CD4-positive, alpha-beta T cell treated with Interleukin-15 for 4 hours (primary cell): ENCODE measurements at regions not wholly inside any gene's neighbourhood (a gene's known extent, or its start where the extent isn't known, plus 50 kb on each side); places are given as distances from the start of the nearest gene placed in this dataset.

ENCODE experiments used
- DNase-seq: peaks from one replicate; pipeline ENCODE4 v3.0.0-alpha.2; 2020; ENCODE audit warnings: low spot score

GRCh38 chr4:60019180-60019579, 1180.9 kb upstream of the ADGRL3 start:
- DNase-seq = no peak

DNA sequence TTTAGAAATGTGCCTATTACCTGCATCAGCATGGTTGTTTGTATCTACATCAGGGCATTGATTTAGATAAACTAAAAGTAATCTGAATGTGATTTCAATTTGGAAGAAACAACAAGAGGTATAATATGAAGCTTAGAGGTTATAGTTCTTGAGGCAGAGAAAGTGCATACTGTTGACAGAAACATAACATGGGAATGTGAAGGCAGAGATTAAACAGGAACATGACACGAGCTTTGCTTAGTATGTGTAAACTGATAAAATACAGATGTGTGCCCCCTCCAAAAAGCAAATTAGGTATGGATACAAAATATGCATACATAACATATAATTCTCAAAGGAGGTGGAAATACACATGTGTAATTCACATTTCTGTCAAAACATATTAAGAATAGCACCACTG, 1180.2 kb upstream of the ADGRL3 start:
- no peak for DNase-seq

DNA sequence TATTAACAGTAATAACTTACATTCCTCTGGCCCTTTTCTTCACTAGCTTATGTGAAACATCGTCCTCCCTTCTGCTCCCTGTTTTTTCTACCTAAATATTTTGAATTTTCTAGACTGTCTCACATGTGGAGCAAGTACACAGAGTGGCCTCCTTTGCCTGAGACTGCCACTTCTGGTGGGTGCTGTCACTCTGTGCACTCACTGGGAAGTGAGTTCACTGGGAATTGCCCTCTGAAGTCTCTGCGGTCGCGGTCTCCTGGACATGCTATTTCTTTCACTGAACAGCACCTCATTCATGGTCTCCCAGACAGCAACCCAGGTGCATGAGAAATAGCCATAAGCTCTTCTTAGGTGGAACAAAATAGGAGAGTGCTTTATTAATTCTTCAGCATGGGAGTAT, 1179.7 kb upstream of the ADGRL3 start:
- no peak for DNase-seq

DNA sequence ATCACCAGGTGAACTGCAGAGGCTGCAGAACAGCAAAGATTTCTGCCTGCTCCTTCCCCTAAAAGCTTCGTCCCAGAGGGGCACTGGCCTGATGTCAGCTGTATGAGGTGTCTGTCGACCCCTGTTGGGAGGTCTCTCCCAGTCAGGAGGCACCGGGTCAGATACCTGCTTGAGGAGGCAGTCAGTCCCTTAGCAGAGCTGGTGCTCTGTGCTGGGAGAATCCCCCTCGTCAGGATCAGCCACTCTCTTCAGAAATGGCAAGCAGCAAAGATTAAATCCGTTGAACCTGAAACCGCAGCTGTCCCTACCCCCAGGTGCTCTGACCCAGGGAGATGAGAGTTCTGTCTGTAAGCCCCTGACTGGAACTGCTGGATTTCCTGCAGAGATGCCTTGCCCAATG, 1166.3 kb upstream of the ADGRL3 start:
- no peak for DNase-seq

DNA sequence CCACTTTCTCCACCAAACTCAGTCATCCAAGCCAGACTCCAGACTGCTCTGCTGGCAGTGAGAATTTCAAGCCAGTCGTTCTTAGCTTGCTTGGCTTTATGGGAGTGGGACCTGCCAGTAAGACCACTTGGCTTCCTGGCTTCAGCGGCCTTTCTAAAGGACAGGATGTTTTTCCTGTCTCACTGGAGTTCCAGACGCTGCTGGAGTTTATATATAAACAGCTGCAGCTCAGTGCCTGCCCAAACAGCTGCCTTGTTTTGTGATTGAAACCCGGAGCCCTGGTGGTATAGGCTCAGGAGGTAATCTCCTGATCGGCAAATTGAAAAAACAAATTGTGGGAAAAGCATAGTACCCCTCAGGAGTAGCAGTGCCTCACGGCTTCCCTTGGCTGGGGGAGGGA, 1165.8 kb upstream of the ADGRL3 start:
- DNase-seq = no peak

- DNase-seq = no peak
Measured at GRCh38 chr4:60039908-60040307, 1160.2 kb upstream of the ADGRL3 start.

GRCh38 chr4:60042231-60042652, 1157.9 kb upstream of the ADGRL3 start:
- no peak for DNase-seq

DNA sequence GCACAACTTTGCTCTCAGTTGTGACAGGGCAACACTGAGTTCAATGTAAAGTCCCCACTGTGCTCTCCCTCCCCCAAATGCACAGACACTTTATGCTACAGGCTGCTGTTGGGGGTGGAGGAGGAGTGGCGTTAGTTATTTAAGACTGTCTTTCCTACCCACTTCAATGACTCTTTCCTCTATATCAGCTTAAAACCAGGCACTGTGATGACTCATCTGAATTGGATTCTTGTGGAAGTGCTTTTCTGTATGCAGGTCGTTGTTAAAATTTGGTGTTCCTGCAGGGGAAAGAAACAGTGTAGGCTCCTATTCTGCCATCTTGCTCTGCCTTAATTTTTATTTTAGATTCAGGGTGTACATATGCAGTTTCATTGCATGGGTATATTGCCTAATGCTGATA, 1157.2 kb upstream of the ADGRL3 start:
- DNase-seq = no peak

DNA sequence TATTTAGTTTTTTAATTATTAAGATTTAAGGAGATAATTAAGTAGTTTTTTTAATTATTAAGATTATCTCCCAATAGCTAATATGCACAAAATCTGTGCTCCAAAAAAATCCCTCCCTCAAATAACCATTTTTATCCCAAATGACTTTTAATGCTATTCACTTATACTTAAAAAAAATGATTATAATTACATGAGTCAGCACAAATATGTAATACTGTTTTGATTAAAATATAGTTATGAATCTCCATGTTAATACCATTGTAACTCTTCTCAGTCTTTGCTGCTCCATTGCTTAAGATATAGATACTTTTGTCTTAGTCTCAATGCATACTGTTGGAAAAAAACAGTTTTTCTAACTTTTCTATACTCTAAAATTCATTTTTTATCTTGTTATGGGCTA, 1121.1 kb upstream of the ADGRL3 start:
- DNase-seq = no peak

DNA sequence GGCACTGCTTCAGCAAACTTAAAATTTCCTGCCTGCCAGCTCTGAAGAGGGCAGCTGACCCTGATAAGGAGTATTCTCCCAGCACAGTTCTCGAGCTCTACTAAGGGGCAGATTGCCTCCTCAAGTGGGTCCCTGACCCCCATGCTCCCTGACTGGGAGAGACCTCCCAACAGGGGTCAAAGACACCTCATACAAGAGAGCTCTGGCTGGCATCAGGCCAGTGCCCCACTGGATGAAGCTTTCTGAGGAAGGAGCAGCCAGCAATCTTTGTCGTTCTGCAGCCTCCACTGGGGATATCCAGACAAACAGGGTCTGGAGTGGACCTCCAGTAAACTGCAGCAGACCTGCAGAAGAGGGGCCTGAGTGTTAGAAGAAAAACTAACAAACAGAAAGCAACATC, 1118.3 kb upstream of the ADGRL3 start:
- DNase-seq = no peak

GRCh38 chr4:60088807-60089486, 1111.2 kb upstream of the ADGRL3 start:
- no peak for DNase-seq

GRCh38 chr4:60089546-60090273, 1110.4 kb upstream of the ADGRL3 start:
- no peak for DNase-seq

DNA sequence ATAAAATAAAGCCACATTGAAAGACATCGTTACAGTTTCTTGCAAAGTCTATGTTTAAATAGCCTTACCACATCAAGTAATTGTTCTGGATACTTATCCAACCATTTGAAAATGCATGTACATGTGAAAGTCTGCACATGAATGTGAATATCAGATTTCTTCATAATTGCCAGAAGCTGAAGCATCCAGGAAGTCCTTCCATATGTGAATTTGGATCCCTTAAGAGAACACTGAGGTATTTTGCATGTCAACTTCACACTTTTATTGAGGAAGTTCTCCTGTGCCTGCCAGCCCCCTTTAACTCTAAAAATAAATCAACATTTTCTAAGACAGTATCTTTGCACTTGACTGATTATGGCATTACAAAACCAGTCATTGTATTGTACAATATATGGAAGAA, 1103.5 kb upstream of the ADGRL3 start:
- no peak for DNase-seq

DNA sequence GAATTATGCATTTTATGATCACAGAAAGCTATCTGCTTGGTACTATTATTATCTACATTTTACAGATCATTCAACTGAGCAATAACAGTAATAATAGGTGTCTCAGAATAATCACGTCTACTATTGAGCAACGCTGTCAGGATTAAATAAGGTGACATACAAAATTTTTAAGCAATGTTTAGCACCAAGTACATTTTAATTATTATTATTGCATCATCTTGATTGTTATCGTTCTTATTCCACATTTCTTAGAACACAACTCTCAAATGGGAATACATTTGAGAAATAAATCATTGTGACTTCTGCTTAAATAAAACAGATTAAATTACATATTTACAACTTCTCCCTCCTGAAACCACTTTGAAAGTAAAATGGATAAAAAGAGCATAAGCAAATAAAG, 1083.5 kb upstream of the ADGRL3 start:
- no peak for DNase-seq

DNA sequence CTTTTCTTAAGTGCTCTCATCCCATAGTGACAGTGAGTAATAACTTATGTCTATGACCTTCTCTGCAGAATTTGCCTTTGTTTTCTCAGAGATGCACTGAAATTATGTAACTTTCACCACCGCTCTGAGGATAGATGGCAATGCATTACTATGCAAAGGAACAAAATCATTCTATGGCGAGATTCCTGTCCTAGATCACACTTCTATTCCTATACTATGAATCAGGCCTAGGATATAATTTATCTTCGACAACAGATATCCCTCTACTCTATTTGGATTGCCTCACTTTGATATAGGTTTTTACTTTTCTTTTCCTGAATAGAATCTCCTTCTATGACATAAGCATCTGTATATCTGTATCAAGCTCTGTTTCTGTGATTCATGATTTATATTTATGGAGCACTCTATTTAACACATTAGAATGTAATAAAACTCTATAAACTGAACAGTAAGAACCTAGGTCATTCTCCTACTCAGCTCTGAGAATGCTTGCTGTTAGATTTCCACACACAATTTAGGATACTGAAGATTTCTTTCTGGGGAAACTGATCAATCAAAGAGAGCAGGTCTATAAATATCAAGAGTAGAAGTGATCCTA, 1082.3 kb upstream of the ADGRL3 start:
- DNase-seq = no peak

- DNase-seq = no peak
Measured at GRCh38 chr4:60122820-60123219, 1077.3 kb upstream of the ADGRL3 start.

- DNase-seq = no peak
Measured at GRCh38 chr4:60128888-60129287, 1071.2 kb upstream of the ADGRL3 start.

DNA sequence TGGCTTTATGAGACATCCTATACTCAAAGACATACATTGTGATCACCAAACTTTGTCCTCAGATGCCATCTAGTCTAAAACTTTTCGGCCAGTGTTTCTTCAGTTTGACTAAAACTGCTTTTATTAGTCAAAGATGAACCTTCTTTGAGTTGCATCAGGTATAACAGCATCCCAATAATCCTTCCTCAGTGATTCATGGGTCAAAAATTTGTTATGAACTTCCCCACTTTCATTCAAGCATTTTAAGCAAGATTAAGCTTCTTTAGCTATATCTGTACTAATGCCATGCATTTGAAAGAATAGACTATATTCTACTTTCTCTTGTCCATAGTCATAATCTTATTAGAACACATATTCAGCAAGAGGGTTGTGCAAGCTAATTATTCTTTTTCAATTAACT, 1070.4 kb upstream of the ADGRL3 start:
- no peak for DNase-seq

DNA sequence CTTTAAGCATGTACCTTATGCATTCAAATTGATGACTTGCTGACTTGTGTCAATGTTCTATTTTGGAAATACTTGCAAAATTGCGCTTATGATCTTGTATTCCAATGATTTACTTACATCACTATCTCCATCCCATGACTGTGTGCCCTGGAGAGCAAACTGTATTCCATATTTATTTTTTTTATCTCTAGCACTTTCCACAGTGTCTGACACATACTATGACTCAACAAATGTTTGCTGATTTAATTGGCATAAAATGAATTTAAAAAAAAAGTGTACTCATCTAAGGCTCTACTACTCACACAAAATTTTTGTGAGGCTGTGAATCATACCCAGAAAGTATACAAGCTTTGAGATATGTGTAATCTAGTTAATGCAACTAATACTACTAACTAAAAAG, 1066.8 kb upstream of the ADGRL3 start:
- DNase-seq = no peak

- no peak for DNase-seq
Measured at GRCh38 chr4:60134099-60134498, 1066.0 kb upstream of the ADGRL3 start.

GRCh38 chr4:60155088-60155487, 1045.0 kb upstream of the ADGRL3 start:
- no peak for DNase-seq

DNA sequence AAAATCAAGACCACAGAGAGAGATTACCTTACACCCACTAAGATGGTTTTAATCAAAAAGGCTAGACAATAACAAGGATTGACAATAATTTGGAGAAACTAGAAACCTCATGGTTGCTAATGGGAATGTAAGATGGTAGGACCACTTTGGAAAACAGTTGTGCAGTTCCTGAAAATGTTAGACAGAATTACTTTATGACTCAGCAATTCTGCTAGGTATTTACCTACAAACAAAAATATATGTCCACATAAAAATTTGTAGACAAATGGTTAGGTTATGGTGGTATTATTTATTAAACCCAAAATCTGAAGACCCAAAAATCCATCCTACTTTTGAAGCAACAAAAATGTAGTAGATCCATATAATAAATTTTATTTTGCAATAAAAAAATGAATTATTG, 1027.0 kb upstream of the ADGRL3 start:
- DNase-seq = no peak

DNA sequence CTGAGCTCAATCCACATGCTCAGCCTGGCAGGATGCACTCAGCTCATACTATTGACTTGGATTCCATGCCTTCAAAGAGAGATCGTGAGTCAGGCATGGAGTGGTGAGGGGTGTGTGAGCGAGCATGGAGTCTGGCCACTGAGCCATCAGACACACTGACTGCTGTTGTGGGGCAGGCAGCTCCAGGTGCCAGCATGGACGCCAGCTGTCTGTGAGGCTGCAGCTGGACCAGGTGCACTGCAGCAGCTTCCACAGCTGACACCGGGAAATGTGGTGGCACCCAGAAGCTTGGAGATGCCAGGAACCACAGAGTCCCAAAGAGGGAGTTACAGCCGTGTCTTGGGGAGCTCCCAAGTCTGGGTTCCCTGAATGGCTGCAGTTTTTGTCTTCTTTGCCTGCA, 1026.4 kb upstream of the ADGRL3 start:
- DNase-seq = no peak

GRCh38 chr4:60175241-60175640, 1024.9 kb upstream of the ADGRL3 start:
- DNase-seq = no peak
